ENCODE measurements at regions not wholly inside any gene's neighbourhood (a gene's known extent, or its start where the extent isn't known, plus 50 kb on each side); places are given as distances from the start of the nearest gene placed in this dataset.
A peak's percentile ranks its signal among the peaks of the same experiment; 100 is the strongest.

DNA sequence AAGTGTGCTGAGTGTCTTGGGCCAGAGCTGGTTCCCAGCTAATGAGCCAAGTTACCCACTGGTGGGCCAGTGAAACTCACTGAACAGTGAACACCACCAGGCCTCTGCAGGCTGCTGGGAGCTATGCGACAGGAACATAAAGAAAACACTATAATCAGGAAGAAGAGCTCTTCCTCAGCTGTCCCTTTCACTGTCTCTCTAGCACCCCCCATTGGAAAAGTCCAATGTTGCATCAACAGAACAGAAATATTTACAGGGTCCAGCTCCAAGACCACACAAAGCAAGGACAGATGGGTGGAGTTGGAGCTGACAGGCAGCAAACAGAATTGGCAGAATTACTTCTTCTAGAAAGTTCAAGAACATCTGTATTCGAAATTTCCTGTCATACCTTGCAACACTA, 903.6 kb upstream of the TMEM132C start:
- Mint-ChIP-seq H3K4me1 (ENCODE audit: low read depth) (no peaks in the 10 kb centered on the region), H3K36me3 (ENCODE audit: low read depth) (no peaks in the 10 kb centered on the region), H3K27ac (no peak overlapping the region), H3K9me3 (no peaks in the 10 kb centered on the region), H3K4me3 (no peak overlapping the region), H3K27me3 (ENCODE audit: insufficient read depth) (no peaks in the 10 kb centered on the region)
- TF ChIP-seq, protein P1, sequence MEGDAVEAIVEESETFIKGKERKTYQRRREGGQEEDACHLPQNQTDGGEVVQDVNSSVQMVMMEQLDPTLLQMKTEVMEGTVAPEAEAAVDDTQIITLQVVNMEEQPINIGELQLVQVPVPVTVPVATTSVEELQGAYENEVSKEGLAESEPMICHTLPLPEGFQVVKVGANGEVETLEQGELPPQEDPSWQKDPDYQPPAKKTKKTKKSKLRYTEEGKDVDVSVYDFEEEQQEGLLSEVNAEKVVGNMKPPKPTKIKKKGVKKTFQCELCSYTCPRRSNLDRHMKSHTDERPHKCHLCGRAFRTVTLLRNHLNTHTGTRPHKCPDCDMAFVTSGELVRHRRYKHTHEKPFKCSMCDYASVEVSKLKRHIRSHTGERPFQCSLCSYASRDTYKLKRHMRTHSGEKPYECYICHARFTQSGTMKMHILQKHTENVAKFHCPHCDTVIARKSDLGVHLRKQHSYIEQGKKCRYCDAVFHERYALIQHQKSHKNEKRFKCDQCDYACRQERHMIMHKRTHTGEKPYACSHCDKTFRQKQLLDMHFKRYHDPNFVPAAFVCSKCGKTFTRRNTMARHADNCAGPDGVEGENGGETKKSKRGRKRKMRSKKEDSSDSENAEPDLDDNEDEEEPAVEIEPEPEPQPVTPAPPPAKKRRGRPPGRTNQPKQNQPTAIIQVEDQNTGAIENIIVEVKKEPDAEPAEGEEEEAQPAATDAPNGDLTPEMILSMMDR (IDR thresholded peaks at IDR 0.05) = peak; percentile 74
- DNase-seq = peak; percentile 6

DNA sequence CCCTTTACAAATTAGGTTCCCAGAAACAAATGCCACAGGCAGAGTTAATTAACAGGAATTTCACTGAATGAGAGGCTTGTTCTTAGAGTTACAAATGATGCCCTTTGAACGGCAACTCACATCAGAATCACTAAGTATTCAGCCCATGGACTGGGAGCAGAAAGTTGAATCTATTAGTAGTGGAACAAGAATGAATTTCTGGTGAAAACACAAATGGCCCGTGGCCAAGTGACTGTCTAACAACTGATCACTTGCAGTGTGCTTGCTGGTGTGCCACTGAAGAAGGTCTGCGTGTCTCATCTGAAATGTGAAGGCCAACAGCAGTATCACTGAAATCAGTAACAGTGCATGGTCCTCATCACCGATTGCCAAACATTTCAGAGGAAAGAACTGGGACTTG, 893.4 kb upstream of the TMEM132C start:
- Mint-ChIP-seq H3K4me1 (ENCODE audit: low read depth) (no peaks in the 10 kb centered on the region), H3K36me3 (ENCODE audit: low read depth) (no peaks in the 10 kb centered on the region), H3K9me3 (no peaks in the 10 kb centered on the region; the same call in 1 of the 2 replicates), H3K27ac (no peak overlapping the region), H3K27me3 (ENCODE audit: insufficient read depth) (peaks cover 1% of the 10 kb centered on the region), H3K4me3 (no peak overlapping the region)
- TF ChIP-seq, protein P1 (IDR thresholded peaks at IDR 0.05) = no peak
- no peak for DNase-seq

DNA sequence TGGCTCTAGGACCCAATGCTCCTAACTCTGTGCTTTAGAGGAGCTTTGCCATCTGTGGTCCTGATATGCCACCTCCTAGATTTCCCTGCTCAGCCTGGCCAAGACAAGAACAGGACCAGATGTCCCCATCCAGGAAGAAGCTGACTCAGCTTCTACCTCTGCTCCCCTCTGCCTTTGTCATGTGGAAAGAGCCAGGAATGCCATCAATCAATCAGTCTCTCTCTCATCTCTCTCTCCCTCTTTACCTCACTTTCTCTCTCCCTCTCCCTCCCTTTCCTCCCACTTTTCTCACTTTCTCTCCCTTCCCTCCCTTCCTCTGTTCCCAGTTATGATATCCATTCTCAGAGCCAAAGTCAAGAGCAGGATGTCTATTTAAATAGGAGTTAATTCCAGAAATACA, 892.5 kb upstream of the TMEM132C start:
- H3K4me3 Mint-ChIP-seq = no peak overlapping the region
- no peaks in the 10 kb centered on the region; the same call in 1 of the 2 replicates for H3K4me1 Mint-ChIP-seq (ENCODE audit: low read depth)
- DNase-seq = no peak
- TF ChIP-seq, protein P1 (IDR thresholded peaks at IDR 0.05) = no peak
- H3K27ac Mint-ChIP-seq = no peak overlapping the region
- H3K9me3 Mint-ChIP-seq = no peaks in the 10 kb centered on the region
- H3K27me3 Mint-ChIP-seq (ENCODE audit: insufficient read depth) = peaks cover 3% of the 10 kb centered on the region
- H3K36me3 Mint-ChIP-seq (ENCODE audit: low read depth) = no peaks in the 10 kb centered on the region

DNA sequence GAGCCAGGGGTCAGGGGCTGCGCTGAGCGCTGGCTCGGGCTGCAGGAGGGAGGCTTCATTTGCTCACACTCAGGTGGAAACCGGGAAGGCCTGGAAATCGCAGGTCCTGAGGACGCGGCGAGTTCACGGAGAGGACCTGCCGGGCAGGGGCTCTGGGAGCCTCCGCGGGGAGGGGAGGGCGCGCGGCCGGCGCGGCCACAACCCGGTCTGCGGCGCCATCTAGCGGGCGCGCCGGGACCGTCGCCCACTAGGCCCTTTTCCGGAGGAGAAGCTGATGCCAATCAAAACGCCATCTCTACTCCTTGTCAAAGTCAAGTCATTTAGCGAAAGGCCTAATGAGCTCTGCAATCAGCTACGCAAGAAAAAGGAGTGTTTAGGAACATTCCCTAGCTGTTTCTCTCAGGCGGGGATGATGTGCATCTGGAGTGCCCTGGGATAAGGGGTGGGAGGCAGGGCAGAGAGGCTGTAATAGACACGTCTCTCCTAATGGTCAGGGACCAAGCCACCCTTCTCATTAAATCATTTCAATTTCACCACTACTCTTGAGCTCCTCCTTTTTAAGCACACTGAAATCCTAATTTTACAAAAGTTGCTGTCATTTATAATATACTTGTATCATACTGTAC, 885.8 kb upstream of the TMEM132C start:
- no peak overlapping the region for H3K27ac Mint-ChIP-seq
- TF ChIP-seq, protein P1 (IDR thresholded peaks at IDR 0.05) = peak; percentile 98
- H3K9me3 Mint-ChIP-seq = no peaks in the 10 kb centered on the region
- H3K36me3 Mint-ChIP-seq (ENCODE audit: low read depth) = no peaks in the 10 kb centered on the region
- peak overlapping the region; percentile 81 for H3K4me3 Mint-ChIP-seq
- no peak for DNase-seq
- H3K4me1 Mint-ChIP-seq (ENCODE audit: low read depth) = peaks cover 11% of the 10 kb centered on the region; the same call in 1 of the 2 replicates
- H3K27me3 Mint-ChIP-seq (ENCODE audit: insufficient read depth) = peaks cover 8% of the 10 kb centered on the region

DNA sequence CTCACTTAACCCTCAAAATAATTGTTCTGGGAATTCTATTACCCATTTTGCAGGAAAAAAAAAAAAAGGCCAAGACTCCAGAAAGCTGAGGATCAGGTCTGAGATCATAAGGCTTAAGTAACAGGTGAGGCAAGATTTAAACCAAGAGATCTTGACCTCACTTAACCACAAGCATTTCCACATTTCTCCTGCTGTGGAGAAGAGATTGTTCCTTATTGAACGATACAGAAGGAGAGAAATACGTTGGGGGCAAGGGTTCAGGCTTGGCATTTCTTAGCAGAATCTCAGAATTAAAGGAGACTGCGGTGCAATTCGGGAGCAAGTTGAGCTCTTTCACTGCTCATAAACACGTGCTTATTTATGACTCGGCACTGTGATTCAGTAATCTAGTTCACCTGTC, 885.3 kb upstream of the TMEM132C start:
- Mint-ChIP-seq H3K4me1 (ENCODE audit: low read depth) (peaks cover 11% of the 10 kb centered on the region; the same call in 1 of the 2 replicates), H3K27me3 (ENCODE audit: insufficient read depth) (peaks cover 8% of the 10 kb centered on the region), H3K4me3 (0 out of 2 replicates have a peak overlapping the region, but pooled peaks have one; percentile 81), H3K36me3 (ENCODE audit: low read depth) (no peaks in the 10 kb centered on the region), H3K27ac (no peak overlapping the region), H3K9me3 (no peaks in the 10 kb centered on the region)
- TF ChIP-seq, protein P1 (IDR thresholded peaks at IDR 0.05) = no peak
- no peak for DNase-seq
